ENCODE measurements at regions not wholly inside any gene's neighbourhood (a gene's known extent, or its start where the extent isn't known, plus 50 kb on each side); places are given as distances from the start of the nearest gene placed in this dataset.
"Not testable (repeated sequence)": the region's sequence is repeated elsewhere in the genome, so short reads cannot be mapped to it uniquely, and the experiment has no call there.

- TF ChIP-seq NPAS2 (CRISPR knock-in tag; IDR thresholded peaks at IDR 0.05; ENCODE audit: borderline replicate concordance), result no peak
- no peak for TF ChIP-seq SOX5 (CRISPR knock-in tag; IDR thresholded peaks at IDR 0.05; ENCODE audit: borderline replicate concordance)
- TF ChIP-seq TOPORS (CRISPR knock-in tag; IDR thresholded peaks at IDR 0.05), result no peak
- TF ChIP-seq ZNF546 (CRISPR knock-in tag; conservative IDR thresholded peaks at IDR 0.05), result no peak
- TF ChIP-seq KMT2A (CRISPR knock-in tag; IDR thresholded peaks at IDR 0.05), result no peak
- no peak for TF ChIP-seq IRX3 (CRISPR knock-in tag; IDR thresholded peaks at IDR 0.05; ENCODE audit: borderline replicate concordance, low read depth)
- TF ChIP-seq ZC3H13 (CRISPR knock-in tag; IDR thresholded peaks at IDR 0.05), result no peak
- no peak for TF ChIP-seq MAZ (IDR thresholded peaks at IDR 0.05; ENCODE audit: borderline replicate concordance, low read depth, low read length)
- no peak for TF ChIP-seq MAZ (CRISPR knock-in tag; IDR thresholded peaks at IDR 0.05; ENCODE audit: low read depth)
- TF ChIP-seq GLMP (CRISPR knock-in tag; IDR thresholded peaks at IDR 0.05; ENCODE audit: borderline replicate concordance), result no peak
- no peak for TF ChIP-seq ZNF407 (CRISPR knock-in tag; IDR thresholded peaks at IDR 0.05; ENCODE audit: not compliant biosample characterization)
Measured at GRCh38 chr15:38769492-38769891, 204.9 kb upstream of the RASGRP1 start (continued).

- not testable (repeated sequence) for BruUV-seq (replicated peaks); FAIRE-seq
Measured at GRCh38 chr15:38774076-38774475, 209.5 kb upstream of the RASGRP1 start.

More at GRCh38 chr15:38774076-38774475, 209.5 kb upstream of the RASGRP1 start:
- H3K79me2 ChIP-seq (ENCODE audit: insufficient read depth, low read length); H3K36me3 ChIP-seq (replicated peaks in 1 of 2; ENCODE audit: control insufficient read depth in 1 of 2, insufficient read depth in 2 of 2, low read length in 2 of 2); CTCF ChIA-PET (ENCODE audit: low intra/inter-chr PET ratio, low total read pairs); H3K27me3 ChIP-seq (ENCODE audit: control insufficient read depth in 1 of 2, insufficient read depth in 2 of 2, low read length in 2 of 2); H3K9me3 ChIP-seq (ENCODE audit: low read length); intact Hi-C loops (cut with micrococcal nuclease; ENCODE audit: unreplicated experiment); H3K27ac ChIP-seq (ENCODE audit: extremely low read length, insufficient read depth, low read length); in situ Hi-C loops (cut with HindIII; ENCODE audit: extremely low pct_ligation_motif_present, low pct_unique_long_range_greater_than_20kb); H2AFZ ChIP-seq (ENCODE audit: low read length); H3K4me2 ChIP-seq (ENCODE audit: low read depth, low read length); H3K9ac ChIP-seq (ENCODE audit: insufficient read depth, low read depth, low read length); H3K4me1 ChIP-seq (ENCODE audit: insufficient read depth, low read length); H3K4me3 ChIP-seq (replicated peaks in 1 of 3; ENCODE audit: insufficient read depth in 1 of 3, low read depth in 2 of 3, low read length in 3 of 3); H4K20me1 ChIP-seq (ENCODE audit: insufficient read depth, low read length); ATAC-seq; DNase-seq (ENCODE audit: low spot score); POLR2A ChIA-PET: not testable (repeated sequence)
- WGBS (ENCODE audit: low lambda C conversion rate), result 0% methylated on average over 2 of the region's 2 CpGs
